ENCODE measurements at regions not wholly inside any gene's neighbourhood (a gene's known extent, or its start where the extent isn't known, plus 50 kb on each side); places are given as distances from the start of the nearest gene placed in this dataset.

DNA sequence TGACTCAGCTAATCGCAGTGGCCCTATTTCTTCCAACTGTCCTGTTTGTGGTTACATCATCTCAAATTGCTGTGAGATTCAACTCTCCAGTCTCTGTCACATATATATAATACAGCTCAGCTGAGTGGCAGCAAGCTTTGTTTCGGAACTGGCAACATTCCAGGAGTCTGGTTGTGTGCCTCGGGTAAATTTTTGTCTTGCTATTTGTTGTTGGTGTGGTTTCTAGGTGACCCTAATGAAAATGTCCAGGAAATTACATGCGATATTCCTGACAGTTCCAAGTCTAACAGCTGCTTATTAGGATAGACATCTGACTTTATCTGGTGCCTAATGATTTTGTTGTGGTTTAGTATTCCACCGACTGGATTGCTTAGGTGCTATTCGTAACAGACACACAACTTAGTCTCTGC, 581.8 kb downstream of the CD109 start:
- no peak for ATAC-seq
- TF ChIP-seq ZNF8 (CRISPR knock-in tag; IDR thresholded peaks at IDR 0.05) (no peak), ZC3H10 (CRISPR knock-in tag; IDR thresholded peaks at IDR 0.05) (no peak), TOX (CRISPR knock-in tag; IDR thresholded peaks at IDR 0.05; ENCODE audit: borderline replicate concordance) (no peak), OSR1 (CRISPR knock-in tag; IDR thresholded peaks at IDR 0.05) (no peak), ZNF70 (CRISPR knock-in tag; IDR thresholded peaks at IDR 0.05) (no peak), SNAI2 (CRISPR knock-in tag; IDR thresholded peaks at IDR 0.05) (no peak), ESRRG (CRISPR knock-in tag; IDR thresholded peaks at IDR 0.05) (no peak), TCF4 (CRISPR knock-in tag; IDR thresholded peaks at IDR 0.05; ENCODE audit: borderline replicate concordance) (no peak), RARB (CRISPR knock-in tag; IDR thresholded peaks at IDR 0.05) (no peak), GLIS3 (CRISPR knock-in tag; IDR thresholded peaks at IDR 0.05) (no peak), ARNTL (CRISPR knock-in tag; IDR thresholded peaks at IDR 0.05; ENCODE audit: borderline replicate concordance, low read depth) (no peak), PPARA (CRISPR knock-in tag; IDR thresholded peaks at IDR 0.05; ENCODE audit: borderline replicate concordance) (no peak), ZFP3 (CRISPR knock-in tag; IDR thresholded peaks at IDR 0.05) (no peak), CSDC2 (CRISPR knock-in tag; IDR thresholded peaks at IDR 0.05) (no peak), BACH2 (CRISPR knock-in tag; IDR thresholded peaks at IDR 0.05; ENCODE audit: borderline replicate concordance) (no peak)
- TF ChIP-seq, protein P1, sequence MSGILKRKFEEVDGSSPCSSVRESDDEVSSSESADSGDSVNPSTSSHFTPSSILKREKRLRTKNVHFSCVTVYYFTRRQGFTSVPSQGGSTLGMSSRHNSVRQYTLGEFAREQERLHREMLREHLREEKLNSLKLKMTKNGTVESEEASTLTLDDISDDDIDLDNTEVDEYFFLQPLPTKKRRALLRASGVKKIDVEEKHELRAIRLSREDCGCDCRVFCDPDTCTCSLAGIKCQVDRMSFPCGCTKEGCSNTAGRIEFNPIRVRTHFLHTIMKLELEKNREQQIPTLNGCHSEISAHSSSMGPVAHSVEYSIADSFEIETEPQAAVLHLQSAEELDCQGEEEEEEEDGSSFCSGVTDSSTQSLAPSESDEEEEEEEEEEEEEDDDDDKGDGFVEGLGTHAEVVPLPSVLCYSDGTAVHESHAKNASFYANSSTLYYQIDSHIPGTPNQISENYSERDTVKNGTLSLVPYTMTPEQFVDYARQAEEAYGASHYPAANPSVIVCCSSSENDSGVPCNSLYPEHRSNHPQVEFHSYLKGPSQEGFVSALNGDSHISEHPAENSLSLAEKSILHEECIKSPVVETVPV (CRISPR knock-in tag; IDR thresholded peaks at IDR 0.05): no peak
- TF ChIP-seq, protein P2, sequence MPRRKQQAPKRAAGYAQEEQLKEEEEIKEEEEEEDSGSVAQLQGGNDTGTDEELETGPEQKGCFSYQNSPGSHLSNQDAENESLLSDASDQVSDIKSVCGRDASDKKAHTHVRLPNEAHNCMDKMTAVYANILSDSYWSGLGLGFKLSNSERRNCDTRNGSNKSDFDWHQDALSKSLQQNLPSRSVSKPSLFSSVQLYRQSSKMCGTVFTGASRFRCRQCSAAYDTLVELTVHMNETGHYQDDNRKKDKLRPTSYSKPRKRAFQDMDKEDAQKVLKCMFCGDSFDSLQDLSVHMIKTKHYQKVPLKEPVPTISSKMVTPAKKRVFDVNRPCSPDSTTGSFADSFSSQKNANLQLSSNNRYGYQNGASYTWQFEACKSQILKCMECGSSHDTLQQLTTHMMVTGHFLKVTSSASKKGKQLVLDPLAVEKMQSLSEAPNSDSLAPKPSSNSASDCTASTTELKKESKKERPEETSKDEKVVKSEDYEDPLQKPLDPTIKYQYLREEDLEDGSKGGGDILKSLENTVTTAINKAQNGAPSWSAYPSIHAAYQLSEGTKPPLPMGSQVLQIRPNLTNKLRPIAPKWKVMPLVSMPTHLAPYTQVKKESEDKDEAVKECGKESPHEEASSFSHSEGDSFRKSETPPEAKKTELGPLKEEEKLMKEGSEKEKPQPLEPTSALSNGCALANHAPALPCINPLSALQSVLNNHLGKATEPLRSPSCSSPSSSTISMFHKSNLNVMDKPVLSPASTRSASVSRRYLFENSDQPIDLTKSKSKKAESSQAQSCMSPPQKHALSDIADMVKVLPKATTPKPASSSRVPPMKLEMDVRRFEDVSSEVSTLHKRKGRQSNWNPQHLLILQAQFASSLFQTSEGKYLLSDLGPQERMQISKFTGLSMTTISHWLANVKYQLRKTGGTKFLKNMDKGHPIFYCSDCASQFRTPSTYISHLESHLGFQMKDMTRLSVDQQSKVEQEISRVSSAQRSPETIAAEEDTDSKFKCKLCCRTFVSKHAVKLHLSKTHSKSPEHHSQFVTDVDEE (CRISPR knock-in tag; IDR thresholded peaks at IDR 0.05): no peak

DNA sequence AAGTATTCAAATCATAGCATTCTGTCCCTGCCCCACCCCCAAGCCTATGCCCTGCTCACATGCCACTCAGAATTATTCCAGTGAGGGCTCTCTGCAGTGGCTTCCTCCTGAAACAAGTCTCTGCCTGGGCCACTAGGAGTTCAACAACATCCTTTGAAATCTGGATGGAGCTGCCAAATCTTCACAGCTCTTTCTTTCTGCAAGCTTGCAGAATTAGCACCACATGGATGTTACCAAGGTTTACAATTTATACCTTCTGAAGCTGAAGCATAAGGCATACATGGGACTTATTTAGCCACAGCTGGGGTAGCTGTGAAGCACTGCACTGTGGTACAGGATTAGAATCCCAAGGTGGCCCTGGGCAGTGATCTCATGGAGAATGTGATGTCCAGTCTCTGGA, 577.5 kb downstream of the CD109 start:
- no peak for ATAC-seq
- TF ChIP-seq ZNF8 (CRISPR knock-in tag; IDR thresholded peaks at IDR 0.05): no peak
- TF ChIP-seq, protein P3, sequence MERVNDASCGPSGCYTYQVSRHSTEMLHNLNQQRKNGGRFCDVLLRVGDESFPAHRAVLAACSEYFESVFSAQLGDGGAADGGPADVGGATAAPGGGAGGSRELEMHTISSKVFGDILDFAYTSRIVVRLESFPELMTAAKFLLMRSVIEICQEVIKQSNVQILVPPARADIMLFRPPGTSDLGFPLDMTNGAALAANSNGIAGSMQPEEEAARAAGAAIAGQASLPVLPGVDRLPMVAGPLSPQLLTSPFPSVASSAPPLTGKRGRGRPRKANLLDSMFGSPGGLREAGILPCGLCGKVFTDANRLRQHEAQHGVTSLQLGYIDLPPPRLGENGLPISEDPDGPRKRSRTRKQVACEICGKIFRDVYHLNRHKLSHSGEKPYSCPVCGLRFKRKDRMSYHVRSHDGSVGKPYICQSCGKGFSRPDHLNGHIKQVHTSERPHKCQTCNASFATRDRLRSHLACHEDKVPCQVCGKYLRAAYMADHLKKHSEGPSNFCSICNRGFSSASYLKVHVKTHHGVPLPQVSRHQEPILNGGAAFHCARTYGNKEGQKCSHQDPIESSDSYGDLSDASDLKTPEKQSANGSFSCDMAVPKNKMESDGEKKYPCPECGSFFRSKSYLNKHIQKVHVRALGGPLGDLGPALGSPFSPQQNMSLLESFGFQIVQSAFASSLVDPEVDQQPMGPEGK (CRISPR knock-in tag; IDR thresholded peaks at IDR 0.05; ENCODE audit: borderline replicate concordance): no peak
- no peak for TF ChIP-seq PPARA (CRISPR knock-in tag; IDR thresholded peaks at IDR 0.05; ENCODE audit: borderline replicate concordance)
- no peak for TF ChIP-seq TOX (CRISPR knock-in tag; IDR thresholded peaks at IDR 0.05; ENCODE audit: borderline replicate concordance)
- TF ChIP-seq RARB (CRISPR knock-in tag; IDR thresholded peaks at IDR 0.05): no peak
- TF ChIP-seq, protein P1 (CRISPR knock-in tag; IDR thresholded peaks at IDR 0.05): no peak
- no peak for TF ChIP-seq ARNTL (CRISPR knock-in tag; IDR thresholded peaks at IDR 0.05; ENCODE audit: borderline replicate concordance, low read depth)
- TF ChIP-seq ZNF70 (CRISPR knock-in tag; IDR thresholded peaks at IDR 0.05): no peak
- no peak for TF ChIP-seq GLIS3 (CRISPR knock-in tag; IDR thresholded peaks at IDR 0.05)
- no peak for TF ChIP-seq BACH2 (CRISPR knock-in tag; IDR thresholded peaks at IDR 0.05; ENCODE audit: borderline replicate concordance)
- no peak for TF ChIP-seq ZFP3 (CRISPR knock-in tag; IDR thresholded peaks at IDR 0.05)
- TF ChIP-seq ESRRG (CRISPR knock-in tag; IDR thresholded peaks at IDR 0.05): no peak
- no peak for TF ChIP-seq OSR1 (CRISPR knock-in tag; IDR thresholded peaks at IDR 0.05)

DNA sequence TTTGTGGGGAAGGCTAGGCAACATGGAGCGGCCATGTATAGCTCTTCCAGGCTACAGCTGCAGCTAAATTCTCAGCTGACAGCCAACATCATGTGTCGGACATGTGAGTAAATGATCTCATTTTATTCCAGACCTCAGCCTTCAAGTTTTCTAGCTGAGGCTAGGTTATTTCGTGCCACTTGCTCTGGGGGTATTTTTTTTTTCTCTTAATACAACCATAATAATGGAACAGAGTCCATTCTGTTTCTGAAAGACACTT, 573.5 kb downstream of the CD109 start:
- ATAC-seq: no peak
- TF ChIP-seq ZNF8 (CRISPR knock-in tag; IDR thresholded peaks at IDR 0.05): no peak
- no peak for TF ChIP-seq TOX (CRISPR knock-in tag; IDR thresholded peaks at IDR 0.05; ENCODE audit: borderline replicate concordance)
- no peak for TF ChIP-seq OSR1 (CRISPR knock-in tag; IDR thresholded peaks at IDR 0.05)
- TF ChIP-seq, protein P3 (CRISPR knock-in tag; IDR thresholded peaks at IDR 0.05; ENCODE audit: borderline replicate concordance): no peak
- no peak for TF ChIP-seq ZFP3 (CRISPR knock-in tag; IDR thresholded peaks at IDR 0.05)
- TF ChIP-seq ZNF70 (CRISPR knock-in tag; IDR thresholded peaks at IDR 0.05): no peak
- TF ChIP-seq, protein P2 (CRISPR knock-in tag; IDR thresholded peaks at IDR 0.05): no peak
- TF ChIP-seq SNAI2 (CRISPR knock-in tag; IDR thresholded peaks at IDR 0.05): no peak
- no peak for TF ChIP-seq ISL1 (CRISPR knock-in tag; IDR thresholded peaks at IDR 0.05)
- TF ChIP-seq, protein P4, sequence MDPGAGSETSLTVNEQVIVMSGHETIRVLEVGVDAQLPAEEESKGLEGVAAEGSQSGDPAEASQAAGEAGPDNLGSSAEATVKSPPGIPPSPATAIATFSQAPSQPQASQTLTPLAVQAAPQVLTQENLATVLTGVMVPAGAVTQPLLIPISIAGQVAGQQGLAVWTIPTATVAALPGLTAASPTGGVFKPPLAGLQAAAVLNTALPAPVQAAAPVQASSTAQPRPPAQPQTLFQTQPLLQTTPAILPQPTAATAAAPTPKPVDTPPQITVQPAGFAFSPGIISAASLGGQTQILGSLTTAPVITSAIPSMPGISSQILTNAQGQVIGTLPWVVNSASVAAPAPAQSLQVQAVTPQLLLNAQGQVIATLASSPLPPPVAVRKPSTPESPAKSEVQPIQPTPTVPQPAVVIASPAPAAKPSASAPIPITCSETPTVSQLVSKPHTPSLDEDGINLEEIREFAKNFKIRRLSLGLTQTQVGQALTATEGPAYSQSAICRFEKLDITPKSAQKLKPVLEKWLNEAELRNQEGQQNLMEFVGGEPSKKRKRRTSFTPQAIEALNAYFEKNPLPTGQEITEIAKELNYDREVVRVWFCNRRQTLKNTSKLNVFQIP (CRISPR knock-in tag; IDR thresholded peaks at IDR 0.05; ENCODE audit: borderline replicate concordance, low read depth): no peak
- no peak for TF ChIP-seq ESRRG (CRISPR knock-in tag; IDR thresholded peaks at IDR 0.05)

Data from SK-N-SH treated with all-trans-retinoic acid at 6 μM for 48 hours (cell line).